AG04449 (cell line): ENCODE measurements at regions not wholly inside any gene's neighbourhood (a gene's known extent, or its start where the extent isn't known, plus 50 kb on each side); places are given as distances from the start of the nearest gene placed in this dataset.
"Not testable (repeated sequence)": the region's sequence is repeated elsewhere in the genome, so short reads cannot be mapped to it uniquely, and the experiment has no call there.

Experiments used
- CTCF ChIA-PET: fragments of 350-600 bp; formaldehyde crosslinking; extraction: SDS; loops from one replicate; lab custom pipeline; 2021; ENCODE audit warnings: antibody characterized with exemption; lab: Yijun Ruan, JAX
- POLR2A ChIA-PET: fragments of 400-600, 350-600 bp; formaldehyde crosslinking; extraction: SDS; loops from one replicate; lab custom pipeline; 2020; ENCODE audit warnings: antibody characterized with exemption, inconsistent platforms; lab: Yijun Ruan, JAX
- DNase-seq: peaks from one replicate; pipeline ENCODE4 v3.0.0-alpha.2; 2010; ENCODE audit warnings: low read depth, low spot score
- H3K4me3 ChIP-seq: 2 replicates; pipeline ENCODE4 v1.5.1; 2011; ENCODE audit warnings: low read depth, mild to moderate bottlenecking, control low read depth, low read length
- CTCF ChIP-seq: IDR thresholded peaks from one replicate; pipeline ENCODE4 v1.5.1; 2011; ENCODE audit warnings: mild to moderate bottlenecking, moderate library complexity, low read length, control low read depth, inconsistent platforms; ENCODE audit not compliant: insufficient read depth; ENCODE audit errors: missing control alignments

DNA sequence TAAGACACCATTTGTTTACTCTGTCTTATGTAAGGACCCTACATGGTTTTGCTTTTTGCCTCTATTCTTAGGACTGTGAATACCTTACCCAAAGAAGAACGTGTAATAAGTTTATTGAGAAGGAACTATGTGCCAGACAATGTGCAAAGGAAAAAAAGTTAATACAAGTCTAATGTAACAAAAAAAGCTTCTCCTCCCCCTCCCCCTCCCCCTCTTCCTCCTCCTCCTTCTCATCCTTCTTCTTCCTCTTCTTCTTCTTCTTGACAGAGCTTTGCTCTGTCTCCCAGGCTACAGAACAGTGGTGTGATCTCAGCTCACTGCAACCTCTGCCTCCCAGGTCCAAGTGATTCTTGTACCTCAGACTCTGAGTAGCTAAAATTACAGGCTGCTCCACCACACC lies 50.9 kb upstream of the MITF start:
- no peak overlapping the region for H3K4me3 ChIP-seq
- ChIA-PET POLR2A (no interaction called here), CTCF (interaction anchor here (0.6 to 10.2 kb wide), 4 partner anchors 13 to 771 kb away, joined by 3 to 140 read pairs (median 7); no protein-coding TSS in a partner anchor)
- DNase-seq: no peak
- TF ChIP-seq CTCF: no peak

GRCh38 chr3:69687641-69688040 lies 51.6 kb upstream of the MITF start:
- no peak overlapping the region for H3K4me3 ChIP-seq
- no peak for DNase-seq
- CTCF ChIA-PET: interaction anchor here (1.0 to 10.2 kb wide), 3 partner anchors 13 to 261 kb away, joined by 3 to 140 read pairs (median 7); no protein-coding TSS in a partner anchor
- TF ChIP-seq CTCF: no peak
- POLR2A ChIA-PET: no interaction called here

GRCh38 chr3:69686056-69686455 lies 53.2 kb upstream of the MITF start:
- no peak for DNase-seq
- TF ChIP-seq CTCF: no peak
- H3K4me3 ChIP-seq: no peak overlapping the region
- CTCF ChIA-PET: interaction anchor here (1.0 to 1.2 kb wide), 2 partner anchors 11 to 524 kb away, joined by 3 read pairs; no protein-coding TSS in a partner anchor
- POLR2A ChIA-PET: no interaction called here

DNA sequence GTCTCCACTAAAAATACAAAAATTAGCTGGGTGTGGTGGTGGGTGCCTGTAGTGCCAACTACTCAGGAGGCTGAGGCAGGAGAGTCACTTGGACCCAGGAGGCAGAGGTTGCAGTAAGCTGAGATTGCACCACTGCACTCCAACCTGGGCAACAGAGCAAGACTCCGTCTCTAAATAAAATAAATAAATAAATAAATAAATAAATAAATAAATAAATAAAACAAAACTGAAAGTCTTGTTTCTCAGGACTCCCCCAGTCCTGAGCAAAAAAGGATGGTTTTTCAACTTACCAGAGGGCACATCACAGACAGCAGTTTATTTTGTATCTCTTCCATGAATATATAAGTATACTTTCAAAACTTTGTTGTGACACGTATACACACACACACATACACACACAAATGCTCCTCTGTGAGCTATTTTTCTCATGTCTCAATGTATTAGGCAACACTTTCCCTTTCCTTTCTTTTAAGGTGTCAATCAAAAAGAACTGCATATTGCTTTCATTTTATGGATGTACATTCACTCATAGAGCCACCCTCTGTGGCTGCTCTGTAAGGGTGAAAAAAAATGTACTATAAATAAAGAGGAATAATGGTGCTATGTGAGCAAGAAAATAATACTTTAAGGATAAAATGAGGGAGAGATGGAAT lies 54.8 kb upstream of the MITF start:
- POLR2A ChIA-PET: no interaction called here
- H3K4me3 ChIP-seq: no peak overlapping the region
- CTCF ChIA-PET: interaction anchor here (1.7 kb wide), 1 partner anchor 522 kb away, joined by 3 read pairs; no protein-coding TSS in a partner anchor
- no peak for TF ChIP-seq CTCF
- DNase-seq: no peak

- ChIA-PET POLR2A (no interaction called here), CTCF (interaction anchor here (1.0 kb wide), 1 partner anchor 172 kb away, joined by 3 read pairs; no protein-coding TSS in a partner anchor)
- H3K4me3 ChIP-seq: no peak overlapping the region
- DNase-seq: no peak
- TF ChIP-seq CTCF: no peak
Observed at GRCh38 chr3:69683082-69683806, 56.0 kb upstream of the MITF start.

- H3K4me3 ChIP-seq, POLR2A ChIA-PET, DNase-seq, CTCF ChIA-PET: not testable (repeated sequence)
Observed at GRCh38 chr3:69677456-69677855, 61.8 kb upstream of the MITF start.
